Kidney (tissue), 13 donors: ENCODE measurements at regions not wholly inside any gene's neighbourhood (a gene's known extent, or its start where the extent isn't known, plus 50 kb on each side); places are given as distances from the start of the nearest gene placed in this dataset.

ENCODE experiments used
- DNase-seq, 5 donors: peaks; one replicate each; pipeline ENCODE4 v3.0.0-alpha.2; 2013 to 2020
- FAIRE-seq: peaks from 2 replicates; lab custom pipeline; 2012; peaks lifted over from hg19 to GRCh38; lab: Jason Lieb, UNC
- H3K27ac ChIP-seq, 2 donors: one replicate each; pipeline ENCODE4 v1.7.0; 2013; ENCODE audit warnings: low read depth in 2 of 2, low read length in 2 of 2, inconsistent platforms in 1 of 2
- H3K27me3 ChIP-seq: one replicate; pipeline ENCODE4 v1.7.1; 2013; ENCODE audit warnings: low read length, inconsistent platforms; ENCODE audit not compliant: control insufficient read depth, insufficient read depth
- H3K36me3 ChIP-seq, 3 donors: one replicate each; pipeline versions ENCODE4 v1.7.0 to v1.7.1; 2013; ENCODE audit warnings: low read length in 3 of 3, control low read depth in 1 of 3, inconsistent platforms in 1 of 3; ENCODE audit not compliant: insufficient read depth in 3 of 3, control insufficient read depth in 2 of 3
- H3K4me1 ChIP-seq, 3 donors: one replicate each; pipeline versions ENCODE4 v1.7.0 to v1.7.1; 2013; ENCODE audit warnings: low read length in 3 of 3, inconsistent platforms in 1 of 3, low read depth in 1 of 3; ENCODE audit not compliant: control insufficient read depth in 2 of 3, insufficient read depth in 2 of 3
- H3K4me3 ChIP-seq, 3 donors: one replicate each; pipeline versions ENCODE4 v1.7.0 to v1.8.1; 2013; ENCODE audit warnings: low read length in 3 of 3, control low read depth in 1 of 3, inconsistent platforms in 1 of 3
- H3K9ac ChIP-seq, 3 donors: one replicate each; pipeline versions ENCODE4 v1.7.0 to v1.7.1; 2013; ENCODE audit warnings: low read length in 3 of 3, control low read depth in 1 of 3, inconsistent platforms in 1 of 3
- H3K9me3 ChIP-seq, 3 donors: one replicate each; pipeline versions ENCODE4 v1.7.0 to v1.7.1; 2013; ENCODE audit warnings: low read length in 3 of 3, control low read depth in 1 of 3, inconsistent platforms in 1 of 3; ENCODE audit not compliant: control insufficient read depth in 2 of 3, insufficient read depth in 1 of 3
- CTCF ChIP-seq: IDR thresholded peaks from 3 replicates; pipeline ENCODE4 v1.5.1; 2012; ENCODE audit warnings: mild to moderate bottlenecking, moderate library complexity, borderline replicate concordance; ENCODE audit not compliant: insufficient read depth; ENCODE audit errors: extremely low read depth
- intact Hi-C: fragments of 100-400 bp; cut with DNase I; formaldehyde crosslinking; loops from one replicate; pipeline ENCODE4 v1.11.1; 2022
- donor health status: control.
- donor health status: control.
- donor health status: control.
- donor health status: control.
- donor health status: control.
- donor health status: DM: yes; HTN: yes; CAD: no.
- donor health status: Normal renal cell carcinoma (clear cell type).

GRCh38 chr20:54872440-54872839 lies 397.0 kb downstream of the DOK5 start:
- Histone ChIP-seq H3K4me1 (no peaks in the 10 kb centered on the region), H3K36me3 (no peaks in the 10 kb centered on the region), H3K9me3 (no peaks in the 10 kb centered on the region), H3K27ac (no peak overlapping the region), H3K4me3 (no peak overlapping the region), H3K9ac (no peak overlapping the region), H3K27me3 (no peaks in the 10 kb centered on the region)
- intact Hi-C loops, result no loop called here
- DNase-seq (no peak), FAIRE-seq (no peak)
- TF ChIP-seq CTCF, result no peak

- no peaks in the 10 kb centered on the region for H3K9me3 ChIP-seq
- DNase-seq, result no peak
- no peaks in the 10 kb centered on the region for H3K27me3 ChIP-seq
- H3K4me3 ChIP-seq, result no peak overlapping the region
- no peaks in the 10 kb centered on the region for H3K36me3 ChIP-seq
- H3K4me1 ChIP-seq, result no peaks in the 10 kb centered on the region
- H3K9ac ChIP-seq, result no peak overlapping the region
- no peak overlapping the region for H3K27ac ChIP-seq
- no peak for FAIRE-seq
- intact Hi-C loops, result no loop called here
- TF ChIP-seq CTCF, result no peak
These were observed 394.4 kb downstream of the DOK5 start for GRCh38 chr20:54869765-54870164.

- intact Hi-C loops, result no loop called here
- no peak for FAIRE-seq
- H3K4me1 ChIP-seq, result no peaks in the 10 kb centered on the region
- H3K9me3 ChIP-seq, result no peaks in the 10 kb centered on the region
- no peak for TF ChIP-seq CTCF
- no peak overlapping the region for H3K9ac ChIP-seq
- no peak overlapping the region for H3K27ac ChIP-seq
- no peak overlapping the region for H3K4me3 ChIP-seq
- DNase-seq, result no peak
- H3K27me3 ChIP-seq, result no peaks in the 10 kb centered on the region
- H3K36me3 ChIP-seq, result no peaks in the 10 kb centered on the region
These were observed 389.9 kb downstream of the DOK5 start for GRCh38 chr20:54865273-54865672.

GRCh38 chr20:54860716-54861115 lies 385.3 kb downstream of the DOK5 start:
- Histone ChIP-seq H3K9me3 (no peaks in the 10 kb centered on the region), H3K4me3 (no peak overlapping the region), H3K36me3 (no peaks in the 10 kb centered on the region), H3K4me1 (no peaks in the 10 kb centered on the region), H3K27me3 (no peaks in the 10 kb centered on the region), H3K9ac (no peak overlapping the region), H3K27ac (no peak overlapping the region)
- TF ChIP-seq CTCF, result no peak
- intact Hi-C loops, result no loop called here
- FAIRE-seq (no peak), DNase-seq (no peak)
